Ascending aorta (tissue), 2 donors: ENCODE measurements at regions not wholly inside any gene's neighbourhood (a gene's known extent, or its start where the extent isn't known, plus 50 kb on each side); places are given as distances from the start of the nearest gene placed in this dataset.

Source experiments
- DNase-seq, 2 donors: peaks; one replicate each; pipeline ENCODE4 v3.0.0-alpha.2; 2019; ENCODE audit warnings: low spot score in 2 of 2
- H3K27ac ChIP-seq, 2 donors: fragments of 200-600 bp; sonication (generic); one replicate each; pipeline ENCODE4 v1.5.1; 2016 to 2017; ENCODE audit warnings: mild to moderate bottlenecking in 1 of 2
- H3K27me3 ChIP-seq: fragments of 200-600 bp; sonication (generic); one replicate; pipeline ENCODE4 v1.5.1; 2017
- H3K36me3 ChIP-seq, 2 donors: fragments of 200-600 bp; sonication (generic); one replicate each; pipeline ENCODE4 v1.5.1; 2016
- H3K4me1 ChIP-seq, 2 donors: fragments of 200-600 bp; sonication (generic); one replicate each; pipeline ENCODE4 v1.5.1; 2016 to 2017; ENCODE audit warnings: mild to moderate bottlenecking in 1 of 2
- H3K4me3 ChIP-seq, 2 donors: fragments of 200-600 bp; sonication (generic); one replicate each; pipeline ENCODE4 v1.5.1; 2016 to 2017; ENCODE audit warnings: mild to moderate bottlenecking in 1 of 2
- H3K9me3 ChIP-seq, 2 donors: fragments of 200-600 bp; sonication (generic); one replicate each; pipeline ENCODE4 v1.5.1; 2016
- intact Hi-C: fragments of 100-400 bp; cut with DNase I; formaldehyde crosslinking; loops from one replicate; pipeline ENCODE4 v1.15.1; 2023
- TF ChIP-seq, protein P1 (sequence below), 3 experiments: fragments of 200-600 bp in 2 of 3; fragments of 450-650 bp in 1 of 3; sonication (generic) in 2 of 3; IDR thresholded peaks; one replicate each; pipeline ENCODE4 v1.5.1; 2016 to 2019; ENCODE audit warnings: antibody characterized with exemption in 3 of 3, mild to moderate bottlenecking in 1 of 3, moderate library complexity in 1 of 3

DNA sequence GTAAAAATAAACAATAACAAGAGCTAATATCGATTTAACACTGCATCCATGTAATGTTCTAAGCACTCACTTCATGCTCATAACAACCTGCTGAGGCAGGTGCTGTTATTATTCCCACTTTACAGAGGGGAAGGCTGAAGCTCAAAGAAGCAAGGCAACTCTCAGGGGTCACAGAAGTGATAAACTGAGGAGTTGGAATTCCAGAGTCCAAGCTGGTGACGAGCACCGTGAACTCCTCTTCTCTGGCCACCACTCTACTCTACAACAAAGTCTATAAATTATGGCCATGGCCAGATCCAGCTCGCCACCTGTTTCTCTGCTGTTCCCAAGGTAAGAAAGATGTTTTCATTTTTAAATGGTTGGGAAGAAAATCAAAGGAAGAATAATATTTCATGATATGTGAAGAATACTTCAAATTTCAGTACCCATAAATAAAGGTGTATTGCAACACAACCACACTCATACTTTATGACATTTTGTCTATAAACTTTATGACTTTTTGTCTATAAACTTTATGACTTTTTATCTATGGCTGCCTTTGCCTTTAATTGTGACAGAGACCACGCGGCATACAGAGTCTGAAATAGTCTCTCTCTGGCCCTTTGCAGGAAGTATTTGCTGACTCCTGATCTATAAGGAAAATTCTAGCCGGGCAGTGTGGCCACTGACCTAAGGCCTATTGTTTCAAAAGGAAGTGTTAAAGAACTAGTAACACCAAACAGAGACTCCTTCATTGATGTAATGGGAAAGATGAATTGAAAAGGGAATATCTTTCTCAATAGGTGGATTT is 113.2 kb upstream of the KCNG1 start:
- DNase-seq: peak in 1 of 2 donors; percentile 15
- H3K27me3 ChIP-seq: no peaks in the 10 kb centered on the region
- intact Hi-C loops: no loop called here
- H3K36me3 ChIP-seq: no peaks in the 10 kb centered on the region
- no peaks in the 10 kb centered on the region for H3K4me1 ChIP-seq
- TF ChIP-seq, protein P1, sequence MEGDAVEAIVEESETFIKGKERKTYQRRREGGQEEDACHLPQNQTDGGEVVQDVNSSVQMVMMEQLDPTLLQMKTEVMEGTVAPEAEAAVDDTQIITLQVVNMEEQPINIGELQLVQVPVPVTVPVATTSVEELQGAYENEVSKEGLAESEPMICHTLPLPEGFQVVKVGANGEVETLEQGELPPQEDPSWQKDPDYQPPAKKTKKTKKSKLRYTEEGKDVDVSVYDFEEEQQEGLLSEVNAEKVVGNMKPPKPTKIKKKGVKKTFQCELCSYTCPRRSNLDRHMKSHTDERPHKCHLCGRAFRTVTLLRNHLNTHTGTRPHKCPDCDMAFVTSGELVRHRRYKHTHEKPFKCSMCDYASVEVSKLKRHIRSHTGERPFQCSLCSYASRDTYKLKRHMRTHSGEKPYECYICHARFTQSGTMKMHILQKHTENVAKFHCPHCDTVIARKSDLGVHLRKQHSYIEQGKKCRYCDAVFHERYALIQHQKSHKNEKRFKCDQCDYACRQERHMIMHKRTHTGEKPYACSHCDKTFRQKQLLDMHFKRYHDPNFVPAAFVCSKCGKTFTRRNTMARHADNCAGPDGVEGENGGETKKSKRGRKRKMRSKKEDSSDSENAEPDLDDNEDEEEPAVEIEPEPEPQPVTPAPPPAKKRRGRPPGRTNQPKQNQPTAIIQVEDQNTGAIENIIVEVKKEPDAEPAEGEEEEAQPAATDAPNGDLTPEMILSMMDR (IDR thresholded peaks at IDR 0.05): no peak
- no peaks in the 10 kb centered on the region for H3K9me3 ChIP-seq
- H3K27ac ChIP-seq: no peak overlapping the region
- no peak overlapping the region for H3K4me3 ChIP-seq

DNA sequence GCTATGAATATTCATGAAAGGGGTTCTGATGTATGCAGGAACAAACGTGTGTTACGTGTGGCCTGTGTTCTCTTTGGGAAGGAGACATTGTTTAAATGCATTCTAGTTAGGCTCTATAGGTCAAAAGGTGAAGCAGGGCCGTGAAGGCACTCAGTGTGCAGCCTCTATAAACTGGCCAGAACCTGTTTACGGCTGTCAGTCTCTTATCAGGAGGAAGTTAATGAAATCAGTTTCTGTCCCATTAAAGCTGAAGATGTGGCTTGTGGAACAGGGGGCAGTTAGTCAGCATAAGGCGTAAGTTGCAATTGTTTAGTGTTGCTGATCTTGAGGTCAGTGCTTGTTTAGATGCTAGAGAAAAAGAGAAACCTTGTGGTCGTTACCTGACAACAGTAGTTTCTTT is 111.5 kb upstream of the KCNG1 start:
- no peaks in the 10 kb centered on the region for H3K27me3 ChIP-seq
- no peaks in the 10 kb centered on the region for H3K4me1 ChIP-seq
- no peaks in the 10 kb centered on the region for H3K9me3 ChIP-seq
- H3K36me3 ChIP-seq: no peaks in the 10 kb centered on the region
- H3K27ac ChIP-seq: no peak overlapping the region
- TF ChIP-seq, protein P1 (IDR thresholded peaks at IDR 0.05): no peak
- intact Hi-C loops: no loop called here
- no peak overlapping the region for H3K4me3 ChIP-seq
- peak in 1 of 2 donors; percentile 12 for DNase-seq

DNA sequence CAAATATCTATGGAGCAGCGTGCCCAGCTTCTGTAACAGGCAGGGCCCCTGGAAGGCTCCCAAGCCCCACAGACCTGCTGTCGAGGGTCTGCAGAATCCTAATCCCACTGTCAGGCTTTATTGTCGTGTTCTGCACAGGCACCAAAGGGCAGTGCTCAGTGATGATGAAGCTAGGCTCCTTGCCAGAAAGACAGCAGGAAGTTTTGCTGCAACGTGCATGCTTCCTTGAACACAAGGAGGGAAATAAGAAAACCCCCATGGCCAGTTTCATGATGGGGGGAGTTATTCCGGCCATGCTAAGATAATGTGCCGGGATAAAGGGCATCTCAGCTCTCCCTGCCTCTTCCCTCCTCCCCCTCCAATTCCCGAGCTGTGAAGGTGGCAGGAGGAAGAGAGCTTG is 109.4 kb upstream of the KCNG1 start:
- intact Hi-C loops: no loop called here
- H3K9me3 ChIP-seq: no peaks in the 10 kb centered on the region
- H3K36me3 ChIP-seq: no peaks in the 10 kb centered on the region
- H3K4me1 ChIP-seq: no peaks in the 10 kb centered on the region
- no peak overlapping the region for H3K4me3 ChIP-seq
- DNase-seq: peak in 1 of 2 donors; percentile 41
- H3K27me3 ChIP-seq: no peaks in the 10 kb centered on the region
- TF ChIP-seq, protein P1 (IDR thresholded peaks at IDR 0.05): no peak
- H3K27ac ChIP-seq: no peak overlapping the region

DNA sequence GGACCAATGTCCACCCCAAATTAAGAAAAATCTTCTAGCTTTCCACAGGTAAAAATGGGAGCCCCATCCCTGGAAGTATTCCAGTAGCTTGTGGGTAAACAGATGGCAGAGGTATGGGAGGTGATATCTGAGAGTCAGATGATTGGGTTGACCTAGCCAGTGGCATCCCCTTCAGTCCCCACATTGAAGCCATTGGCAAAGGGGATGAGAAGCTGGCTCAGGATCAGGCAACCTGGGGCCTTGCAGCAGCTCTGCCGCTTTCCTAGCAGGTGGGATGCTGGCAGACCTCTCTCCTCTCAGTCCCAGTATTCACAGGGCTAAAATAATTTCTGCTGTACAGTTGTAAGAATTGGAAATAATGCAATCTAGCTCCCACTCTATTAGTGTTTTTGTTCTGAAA is 108.9 kb upstream of the KCNG1 start:
- peak in 1 of 2 donors; percentile 8 for DNase-seq
- no peaks in the 10 kb centered on the region for H3K36me3 ChIP-seq
- no peak overlapping the region for H3K27ac ChIP-seq
- H3K4me1 ChIP-seq: no peaks in the 10 kb centered on the region
- no peak overlapping the region for H3K4me3 ChIP-seq
- no peaks in the 10 kb centered on the region for H3K27me3 ChIP-seq
- TF ChIP-seq, protein P1 (IDR thresholded peaks at IDR 0.05): no peak
- intact Hi-C loops: no loop called here
- no peaks in the 10 kb centered on the region for H3K9me3 ChIP-seq

DNA sequence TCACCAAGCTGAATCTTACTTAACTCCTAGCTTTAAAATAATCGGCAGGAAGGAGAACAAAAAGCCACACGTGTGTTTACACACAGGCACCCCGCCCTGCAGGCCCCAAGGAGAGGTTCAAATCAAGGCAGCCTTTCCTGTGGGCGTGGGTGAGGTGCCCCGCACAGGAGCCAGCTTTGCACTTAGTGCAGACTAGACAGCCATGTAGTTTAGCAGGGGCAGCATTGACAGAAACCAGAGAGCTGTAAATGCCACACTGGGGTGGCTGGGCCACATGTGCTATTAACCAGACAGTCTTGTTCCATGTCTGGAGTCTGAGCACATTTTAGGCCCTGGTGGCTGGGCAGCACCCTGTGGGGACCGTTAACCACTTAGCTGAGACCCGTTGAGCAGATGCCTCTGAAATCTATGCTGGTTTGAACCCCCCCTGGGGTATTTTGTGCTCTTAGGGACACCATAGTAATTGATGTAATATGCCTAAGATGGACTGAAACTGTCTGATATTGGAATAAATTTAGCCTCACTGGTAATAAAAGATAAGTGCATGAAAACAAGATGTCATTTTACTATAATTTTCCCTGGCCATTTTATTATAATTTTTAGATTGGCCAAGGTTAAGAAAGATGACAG is 106.4 kb upstream of the KCNG1 start:
- intact Hi-C loops: no loop called here

More for the DNA sequence above, 106.4 kb upstream of the KCNG1 start:
- no peak overlapping the region for H3K4me3 ChIP-seq
- no peaks in the 10 kb centered on the region for H3K4me1 ChIP-seq
- no peaks in the 10 kb centered on the region for H3K9me3 ChIP-seq
- H3K27ac ChIP-seq: no peak overlapping the region
- TF ChIP-seq, protein P1 (IDR thresholded peaks at IDR 0.05): no peak
- H3K36me3 ChIP-seq: no peaks in the 10 kb centered on the region
- no peaks in the 10 kb centered on the region for H3K27me3 ChIP-seq
- DNase-seq: peak in 1 of 2 donors; percentile 33
